NCI-H1092 (cell line): ENCODE measurements at regions not wholly inside any gene's neighbourhood (a gene's known extent, or its start where the extent isn't known, plus 50 kb on each side); places are given as distances from the start of the nearest gene placed in this dataset.
A peak's percentile ranks its signal among the peaks of the same experiment; 100 is the strongest.

Source experiments
- DNase-seq: peaks from one replicate; lab custom pipeline; 2025; lab: John Stamatoyannopoulos, UW

DNA sequence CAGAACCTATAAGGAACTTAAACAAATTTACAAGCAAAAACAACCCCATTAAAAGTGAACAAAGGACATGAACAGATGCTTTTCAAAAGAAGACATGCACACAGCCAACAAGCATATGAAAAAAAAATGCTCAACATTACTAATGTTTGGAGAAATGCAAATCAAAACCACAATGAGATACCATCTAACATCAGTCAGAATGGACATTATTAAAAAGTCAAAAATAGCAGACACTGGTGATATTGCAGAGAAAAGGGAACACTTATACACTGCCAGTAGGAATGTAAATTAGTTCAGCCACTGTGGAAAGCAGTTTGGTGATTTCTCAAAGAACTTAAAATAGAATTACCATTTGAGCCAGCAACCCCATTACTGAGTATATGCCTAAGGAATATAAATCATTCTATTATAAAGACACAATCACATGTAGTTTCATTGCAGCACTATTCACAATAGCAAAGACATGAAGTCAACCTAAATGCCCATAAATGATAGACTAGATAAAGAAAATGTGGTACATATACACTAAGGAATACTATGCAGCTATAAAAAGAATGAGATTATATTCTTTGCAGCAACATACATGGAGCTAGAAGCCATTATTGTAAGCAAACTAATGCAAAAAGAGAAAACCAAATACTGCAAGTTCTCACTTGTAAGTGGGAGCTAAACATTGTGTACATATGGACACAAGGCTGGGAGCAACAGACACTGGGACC lies 1509.4 kb downstream of the TECRL start:
- DNase-seq, result no peak

- no peak for DNase-seq
These were observed 1511.1 kb downstream of the TECRL start for GRCh38 chr4:62898115-62898514.

GRCh38 chr4:62896721-62897120 lies 1512.5 kb downstream of the TECRL start:
- no peak for DNase-seq

GRCh38 chr4:62881901-62882300 lies 1527.3 kb downstream of the TECRL start:
- no peak for DNase-seq

GRCh38 chr4:62881210-62881609 lies 1528.0 kb downstream of the TECRL start:
- no peak for DNase-seq

GRCh38 chr4:62872856-62873255 lies 1536.4 kb downstream of the TECRL start:
- no peak for DNase-seq

DNA sequence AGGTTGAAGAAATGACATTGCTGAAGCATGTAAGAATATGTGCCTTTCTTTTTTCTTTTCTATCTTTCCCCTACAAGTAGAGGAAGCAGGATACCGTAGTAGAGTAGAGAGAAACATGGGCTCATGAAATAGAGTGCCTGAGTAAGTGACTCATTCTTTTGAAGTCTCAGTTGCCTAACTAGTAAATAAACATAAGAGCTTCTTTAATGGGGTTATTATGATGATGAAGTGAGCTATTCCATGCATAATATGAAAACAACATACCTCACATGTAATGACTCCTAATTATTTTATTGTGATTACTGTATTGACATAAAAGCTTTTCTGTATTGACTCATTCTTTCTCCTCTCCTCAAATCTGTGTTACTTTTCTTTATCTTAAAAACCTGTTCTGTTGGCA lies 1538.2 kb downstream of the TECRL start:
- no peak for DNase-seq

DNA sequence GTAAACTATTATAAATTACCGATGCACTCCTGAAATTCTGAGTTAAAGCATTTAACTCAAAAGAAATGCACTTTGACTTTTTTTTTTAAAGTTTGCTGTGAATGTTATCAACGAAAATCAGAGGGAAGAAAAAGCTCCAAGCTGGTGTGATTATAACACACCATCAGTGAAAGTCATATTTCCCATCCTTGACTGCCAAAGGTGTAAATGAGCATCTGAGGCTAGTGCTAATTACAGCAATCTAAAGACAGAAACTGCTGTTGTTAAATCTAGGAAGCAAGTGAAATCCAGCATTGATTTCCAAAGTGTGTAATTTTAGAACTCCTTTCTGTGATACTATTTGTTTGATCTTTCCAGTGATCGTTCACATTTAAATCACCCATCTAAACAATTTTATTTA lies 1538.8 kb downstream of the TECRL start:
- no peak for DNase-seq

GRCh38 chr4:62865261-62865660 lies 1544.0 kb downstream of the TECRL start:
- no peak for DNase-seq

- no peak for DNase-seq
These were observed 1559.6 kb downstream of the TECRL start for GRCh38 chr4:62849696-62850095.

DNA sequence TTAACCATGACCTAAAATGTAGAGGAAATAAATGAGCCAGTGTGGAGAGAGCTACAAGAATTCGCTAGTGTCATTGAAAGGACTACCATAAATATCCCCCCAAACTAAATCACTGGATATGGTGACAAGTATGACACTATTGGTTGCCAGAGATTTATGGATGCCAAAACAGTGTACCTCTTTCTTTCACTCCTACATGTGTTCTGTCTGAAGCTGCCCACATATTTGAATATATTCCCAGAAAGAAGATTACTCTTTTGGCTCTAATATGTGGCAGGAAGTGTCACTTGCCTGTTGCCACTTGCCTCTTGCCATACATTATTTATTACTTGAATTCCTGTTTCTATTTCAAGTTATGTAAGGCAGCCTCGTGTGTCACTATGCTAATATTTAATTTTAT lies 1573.6 kb downstream of the TECRL start:
- no peak for DNase-seq

DNA sequence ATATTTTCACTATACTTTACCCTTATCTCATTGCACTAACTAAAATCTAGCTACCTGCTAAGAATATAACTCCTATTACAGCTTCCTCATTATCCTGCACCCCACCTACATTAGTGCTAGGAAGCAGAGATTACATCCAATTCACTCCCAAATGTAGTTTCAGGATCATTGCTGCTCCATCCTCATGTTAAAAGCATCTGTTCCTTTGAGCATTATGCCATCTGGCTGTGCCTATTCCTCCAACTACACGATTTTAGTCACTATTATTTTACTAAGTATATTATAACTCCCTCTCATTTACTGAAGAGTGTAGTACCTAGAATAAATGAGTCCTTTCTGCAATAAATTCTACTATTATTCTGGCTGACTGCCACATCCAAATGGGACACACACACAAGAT lies 1586.9 kb downstream of the TECRL start:
- DNase-seq, result no peak

DNA sequence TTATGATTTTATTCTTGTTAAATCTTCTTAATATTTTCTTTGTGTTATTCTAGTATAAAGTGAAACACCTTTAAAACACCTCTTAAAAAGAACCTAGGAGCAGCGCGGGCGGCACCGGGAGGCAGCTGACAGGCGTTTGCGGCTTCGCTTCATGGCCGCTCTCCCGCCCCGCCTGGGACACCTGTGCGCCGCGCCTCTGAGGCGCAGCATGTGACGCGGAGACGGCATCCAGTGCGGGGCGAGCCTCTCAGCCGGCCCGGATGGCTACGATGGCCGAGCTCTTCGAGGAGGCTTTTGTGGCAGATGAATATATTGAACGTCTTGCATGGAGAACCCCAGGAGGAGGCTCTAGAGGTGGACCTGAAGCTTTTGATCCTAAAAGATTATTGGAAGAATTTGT lies 1592.7 kb downstream of the TECRL start:
- DNase-seq, result no peak

DNA sequence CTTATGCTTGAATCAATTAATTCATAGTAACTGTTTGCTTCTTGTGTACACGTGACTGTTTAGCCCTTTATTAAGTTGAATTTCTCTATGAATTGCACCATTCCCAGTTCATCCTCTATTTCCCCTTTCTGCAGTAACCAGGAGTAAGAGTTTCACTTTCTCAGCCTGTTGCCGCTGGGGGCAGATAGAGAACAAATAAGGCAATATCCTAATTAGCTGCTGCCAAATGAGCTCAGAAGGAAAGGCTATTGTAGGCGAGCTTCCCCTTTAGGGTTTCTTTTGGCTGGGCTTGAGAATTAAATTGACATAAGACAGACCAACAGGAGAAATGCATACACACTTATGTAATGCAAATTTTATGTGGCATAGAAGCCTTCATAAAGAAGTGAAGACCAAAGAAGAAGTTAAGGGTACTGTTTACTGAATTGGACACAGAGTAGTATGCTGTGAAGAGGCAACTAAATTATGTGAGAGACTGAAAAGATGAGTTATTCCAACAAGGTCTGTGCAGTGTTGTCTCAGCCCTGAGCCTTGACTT lies 1594.7 kb downstream of the TECRL start:
- no peak for DNase-seq

- DNase-seq, result no peak
These were observed 1602.4 kb downstream of the TECRL start for GRCh38 chr4:62806816-62807215.

DNA sequence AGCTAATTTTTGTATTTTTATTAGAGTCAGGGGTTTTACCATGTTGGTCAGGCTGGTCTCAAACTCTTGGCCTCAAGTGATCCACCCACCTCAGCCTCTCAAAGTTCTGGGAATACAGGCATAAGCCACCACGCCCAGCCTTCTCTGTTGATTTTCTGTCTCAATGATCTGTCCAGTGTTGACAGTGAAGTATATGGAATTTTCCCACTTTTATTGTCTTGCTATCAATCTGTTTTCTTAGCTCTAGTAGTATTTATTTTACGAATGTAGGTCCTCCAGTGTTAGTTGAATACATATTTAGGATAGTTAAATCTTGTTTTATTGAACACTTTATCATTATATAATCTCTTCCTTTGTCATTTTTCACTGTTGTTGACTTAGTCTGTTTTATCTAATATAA lies 1603.9 kb downstream of the ADGRL3 start:
- no peak for DNase-seq

GRCh38 chr4:62797221-62797620 lies 1597.1 kb downstream of the ADGRL3 start:
- no peak for DNase-seq

GRCh38 chr4:62791386-62791785 lies 1591.3 kb downstream of the ADGRL3 start:
- DNase-seq, result no peak

GRCh38 chr4:62771983-62772557 lies 1571.9 kb downstream of the ADGRL3 start:
- no peak for DNase-seq

- no peak for DNase-seq
These were observed 1540.2 kb downstream of the ADGRL3 start for GRCh38 chr4:62740296-62740695.

- DNase-seq, result no peak
These were observed 1517.0 kb downstream of the ADGRL3 start for GRCh38 chr4:62717154-62717553.

- DNase-seq, result no peak
These were observed 1511.4 kb downstream of the ADGRL3 start for GRCh38 chr4:62711575-62711974.

- peak; percentile 55 for DNase-seq
These were observed 1509.6 kb downstream of the ADGRL3 start for GRCh38 chr4:62709618-62710252.
